NCI-H82 treated with DMSO at 0.1 percent for 48 hours (cell line): ENCODE measurements at regions not wholly inside any gene's neighbourhood (a gene's known extent, or its start where the extent isn't known, plus 50 kb on each side); places are given as distances from the start of the nearest gene placed in this dataset.

Experiments
- DNase-seq: peaks from one replicate; lab custom pipeline; 2025; ENCODE audit not compliant: unreplicated experiment; lab: John Stamatoyannopoulos, UW

DNA sequence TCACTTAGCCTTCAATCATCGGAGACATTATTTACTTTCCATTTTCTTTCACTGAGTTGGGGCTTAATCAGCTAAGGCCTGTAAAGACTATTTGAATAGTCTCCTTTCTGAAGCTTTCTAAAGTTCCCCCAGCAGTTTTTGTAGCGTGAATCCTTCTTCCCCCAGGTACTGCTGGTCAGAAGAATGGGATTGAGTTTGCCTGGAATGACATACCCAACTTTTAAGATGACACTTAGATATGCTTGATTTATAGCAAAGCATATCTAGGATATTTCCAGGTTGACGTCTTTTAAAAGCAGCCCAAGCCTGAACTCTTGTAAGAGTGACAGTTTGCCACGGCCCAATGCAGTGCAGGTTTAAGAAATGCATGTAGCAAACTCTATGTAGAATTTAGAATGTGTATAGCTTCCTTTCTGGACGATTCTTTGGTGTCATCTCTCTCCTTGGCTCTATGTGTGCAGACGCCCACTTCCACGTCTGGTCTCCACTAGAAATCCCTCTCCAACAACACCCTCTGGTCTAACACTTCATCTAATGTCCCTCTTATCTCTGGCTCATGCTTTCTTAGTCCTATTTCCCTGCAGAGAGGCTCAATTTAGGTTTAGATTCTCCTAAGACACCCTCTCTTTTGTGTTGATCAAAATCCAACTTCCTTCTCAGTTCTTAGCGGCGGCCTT, 175.0 kb upstream of the CYRIA start:
- DNase-seq = no peak

DNA sequence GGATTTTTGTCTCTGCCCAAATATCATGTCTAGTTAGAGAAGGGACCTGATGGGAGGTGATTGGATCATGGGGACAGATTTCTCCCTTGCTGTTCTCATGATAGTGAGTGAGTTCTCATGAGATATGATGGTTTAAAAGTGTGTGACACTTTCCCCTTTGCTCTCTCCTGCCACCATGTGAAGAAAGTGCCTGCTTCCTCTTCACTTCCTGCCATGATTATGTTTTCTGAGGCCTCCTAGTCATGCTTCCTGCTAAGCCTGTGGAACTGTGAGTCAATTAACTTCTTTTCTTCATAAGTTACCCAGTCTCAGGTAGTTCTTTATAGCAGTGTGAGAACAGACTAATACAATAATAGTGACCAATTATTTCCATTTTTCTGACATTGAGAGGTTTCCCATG, 167.3 kb upstream of the CYRIA start:
- no peak for DNase-seq

DNA sequence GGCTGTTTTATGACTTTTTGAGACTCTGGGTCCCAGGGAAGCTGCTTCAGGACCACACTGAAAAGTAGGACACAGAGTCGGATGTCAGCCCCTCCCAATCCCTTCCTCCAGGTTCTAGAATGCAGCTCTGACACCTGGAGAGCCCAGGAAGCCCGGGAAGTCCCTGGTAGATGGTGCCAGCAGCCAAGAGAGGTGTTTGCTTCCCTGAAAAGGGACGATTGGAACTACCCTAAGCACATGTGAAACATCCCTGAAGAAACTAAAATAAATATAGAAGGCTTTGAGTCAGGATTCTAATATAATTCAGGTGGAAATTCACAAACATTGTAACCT, 163.2 kb upstream of the CYRIA start:
- no peak for DNase-seq

DNA sequence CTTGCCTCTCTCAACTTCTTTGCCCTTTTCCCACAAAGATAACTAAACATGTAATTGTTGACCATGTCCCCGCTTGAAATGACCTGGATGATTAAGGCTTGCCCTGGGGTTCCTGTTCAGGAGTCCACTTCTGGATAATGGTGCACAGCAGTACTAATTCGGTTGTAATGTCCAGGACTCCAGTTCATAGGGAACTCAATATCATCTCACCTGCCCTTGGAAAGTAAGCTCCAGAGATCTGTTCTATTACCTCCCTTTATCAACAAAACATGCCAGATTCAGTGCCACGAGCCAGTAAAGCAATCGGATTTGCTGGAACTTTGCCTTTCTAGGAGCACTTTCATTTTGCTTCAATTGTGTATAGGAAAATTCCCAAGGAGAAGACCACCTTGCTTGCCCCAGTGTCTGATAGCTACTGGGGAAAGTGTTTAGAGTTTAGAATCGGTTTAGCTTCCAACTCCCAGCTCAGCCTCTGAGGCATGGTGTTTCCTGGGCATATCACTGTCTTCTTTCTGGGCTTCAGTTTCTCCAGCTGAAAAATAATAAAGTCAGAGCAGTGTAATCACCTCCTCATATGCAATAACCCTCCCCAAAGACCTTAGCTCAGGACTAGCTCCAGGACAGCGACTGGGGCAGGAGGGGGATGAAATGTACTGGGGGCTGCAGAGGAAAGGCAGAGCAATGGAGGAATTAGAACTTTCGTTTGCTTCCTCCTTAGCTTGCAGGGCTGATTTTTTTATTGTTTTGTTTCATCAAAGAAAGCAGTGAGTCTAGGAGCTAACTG, 162.6 kb upstream of the CYRIA start:
- DNase-seq = no peak

DNA sequence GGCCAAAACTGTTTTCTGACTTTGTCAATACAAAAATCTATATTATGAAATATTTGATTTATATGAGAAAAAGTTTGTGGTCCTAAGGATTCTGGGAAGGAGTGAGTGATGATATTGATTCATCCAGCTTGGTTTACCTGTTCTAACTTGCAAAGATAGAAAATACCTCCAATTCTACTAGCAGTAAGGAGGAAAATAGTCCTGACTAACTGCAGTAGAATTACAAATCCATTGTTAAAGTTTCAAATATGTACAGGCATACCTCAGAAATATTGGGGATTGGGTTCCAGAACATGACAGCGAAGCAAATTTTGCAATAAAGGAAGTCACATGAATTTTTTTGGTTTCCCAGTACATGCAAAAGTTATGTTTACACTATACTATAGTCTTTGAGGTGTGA, 158.8 kb upstream of the CYRIA start:
- no peak for DNase-seq

DNA sequence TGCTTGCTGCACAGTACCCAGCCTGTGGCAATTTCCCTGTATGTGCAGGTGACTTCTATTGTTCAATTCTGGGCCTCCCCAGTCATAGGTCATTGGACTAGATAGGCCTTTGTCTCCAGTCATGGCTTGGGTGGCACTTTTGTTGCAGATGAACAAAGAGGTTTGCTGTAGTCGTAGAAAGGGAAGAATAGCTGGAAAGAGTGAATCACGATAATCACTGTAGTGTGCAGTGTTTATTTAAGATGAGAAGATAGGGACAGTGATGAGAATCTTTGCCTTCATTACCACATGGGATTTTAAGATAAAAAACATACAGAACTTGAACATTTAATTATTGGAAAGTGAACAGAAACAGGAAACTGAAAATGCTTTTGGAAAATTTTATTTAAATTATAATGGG, 156.1 kb upstream of the CYRIA start:
- DNase-seq = no peak

DNA sequence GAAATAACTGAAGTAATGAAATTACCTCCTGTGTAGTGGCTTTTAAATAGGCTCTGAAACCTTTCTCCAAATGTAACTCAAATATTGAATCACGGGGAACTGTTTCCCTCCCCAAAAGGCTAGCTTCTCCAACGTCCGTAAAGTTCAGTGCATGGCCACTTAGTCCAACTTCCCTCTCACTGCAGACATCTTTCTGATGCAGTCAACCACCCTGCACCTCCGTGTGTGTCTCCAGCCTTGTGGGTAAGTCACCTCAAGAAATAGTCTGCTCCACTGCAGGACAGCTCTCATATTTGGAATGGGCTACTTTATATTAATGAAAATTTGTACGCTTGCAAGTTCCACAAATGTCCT, 152.5 kb upstream of the CYRIA start:
- DNase-seq = no peak

DNA sequence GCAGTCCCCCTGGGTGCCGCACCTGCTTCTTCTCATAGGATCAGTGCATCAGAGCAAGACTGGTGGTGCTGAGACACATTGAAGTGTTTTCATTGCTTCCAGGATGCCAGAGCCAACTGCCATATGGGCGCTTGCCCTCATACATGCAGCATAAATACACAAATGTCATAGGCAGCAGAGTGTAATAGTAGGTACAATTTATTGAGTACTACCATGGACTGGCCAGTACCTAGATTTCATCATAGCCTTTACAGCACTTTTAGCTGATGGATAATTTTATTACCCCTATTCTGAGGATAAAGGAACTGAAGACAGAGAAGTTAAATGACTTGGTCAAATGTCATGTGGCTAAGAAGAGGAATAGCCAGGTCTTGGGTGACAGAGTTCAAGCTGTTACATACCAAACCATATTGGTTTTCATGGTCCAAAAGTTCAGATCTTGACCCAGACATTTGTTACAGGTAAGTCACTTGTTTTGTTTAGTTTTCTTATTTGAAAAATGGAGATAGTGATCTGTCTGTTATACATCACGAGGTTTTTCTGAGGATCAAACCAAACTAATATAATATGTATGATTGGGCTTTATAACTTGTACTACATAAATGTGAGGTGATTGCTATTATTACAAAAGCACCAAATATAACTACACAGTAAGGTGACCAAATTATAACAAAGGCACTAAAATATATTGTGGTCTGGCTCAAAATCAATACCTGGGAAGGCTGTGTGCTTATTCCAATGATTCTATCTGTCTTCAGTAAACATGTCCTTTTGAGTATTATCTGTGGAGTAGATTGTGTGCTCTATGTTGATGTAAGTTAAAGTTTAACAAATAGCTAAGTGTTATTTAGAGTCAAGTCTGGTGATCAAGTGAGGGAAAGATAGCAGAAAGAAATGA, 151.9 kb upstream of the CYRIA start:
- DNase-seq = no peak

DNA sequence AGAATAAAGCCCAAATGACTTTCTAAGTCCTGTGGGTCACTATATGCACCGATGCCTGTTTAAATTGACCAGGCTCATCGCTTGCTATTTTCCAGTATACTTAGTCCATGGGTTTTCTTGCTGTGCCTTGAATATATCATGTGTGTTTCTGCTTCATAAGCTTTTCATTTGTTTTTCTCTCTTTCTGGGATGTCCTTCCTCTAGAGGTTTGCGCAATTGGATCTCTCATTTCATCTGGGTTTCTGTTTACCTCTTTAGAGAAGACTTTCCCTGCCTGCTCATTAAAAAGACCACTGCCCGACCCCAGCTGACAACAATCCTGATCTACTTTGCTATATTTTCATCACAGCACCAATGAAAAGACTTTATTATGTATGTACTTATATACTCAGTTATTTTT, 150.9 kb upstream of the CYRIA start:
- DNase-seq = no peak

DNA sequence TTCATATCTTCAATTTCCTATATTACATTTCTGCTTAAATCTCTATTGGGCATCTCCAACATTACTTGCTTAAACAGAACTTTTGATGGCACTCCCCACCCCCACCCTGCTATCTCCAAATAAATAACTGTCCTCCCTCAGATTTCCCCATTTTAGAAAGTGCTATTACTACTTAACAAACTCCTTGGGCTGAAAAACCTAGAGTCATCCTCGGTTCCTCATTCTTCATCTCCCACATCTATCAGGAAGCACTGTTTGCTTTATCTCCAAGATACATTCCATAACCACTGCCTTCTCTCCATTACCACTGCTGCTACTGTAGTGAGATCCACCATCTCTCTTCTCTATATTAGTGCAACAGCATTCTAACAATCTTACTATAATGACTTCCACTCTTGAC, 150.4 kb upstream of the CYRIA start:
- DNase-seq = no peak

DNA sequence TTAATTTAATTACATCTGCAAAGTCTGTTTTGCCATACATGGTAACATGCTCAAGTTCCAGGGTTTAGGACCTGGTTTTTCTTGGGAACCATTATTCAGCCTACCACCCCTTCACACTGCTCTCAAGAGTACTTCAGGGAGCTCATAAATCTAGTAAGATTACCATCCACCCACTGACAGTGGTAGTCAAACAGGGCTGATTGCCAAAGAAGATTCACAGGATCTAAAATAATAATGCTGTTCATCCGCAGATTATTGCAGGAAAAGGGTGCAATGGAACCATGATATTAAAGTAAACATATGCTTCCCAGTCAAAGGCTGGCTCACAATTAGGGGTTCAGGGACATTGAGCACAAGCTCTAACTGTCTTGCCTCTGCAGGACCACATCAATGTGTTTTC, 148.0 kb upstream of the CYRIA start:
- DNase-seq = peak; percentile 63

DNA sequence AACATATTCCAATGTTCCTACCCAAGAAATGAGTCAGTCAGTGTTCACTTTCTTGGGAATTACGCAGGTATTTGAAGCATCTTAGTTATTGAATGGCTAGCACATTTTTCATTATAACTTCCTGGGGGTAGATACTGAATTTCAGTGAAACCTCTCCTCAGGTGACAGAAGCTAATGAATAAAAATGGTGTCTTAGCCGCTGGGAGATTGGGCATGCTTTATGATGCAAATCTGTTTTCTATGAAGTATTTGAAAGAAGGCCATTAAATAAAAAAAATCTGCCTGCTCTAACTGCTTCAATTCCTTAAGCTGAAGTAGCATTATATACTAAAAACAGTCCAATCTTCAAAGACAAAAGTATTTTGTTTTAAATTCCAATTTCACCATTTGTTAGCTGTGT, 132.8 kb upstream of the CYRIA start:
- no peak for DNase-seq

DNA sequence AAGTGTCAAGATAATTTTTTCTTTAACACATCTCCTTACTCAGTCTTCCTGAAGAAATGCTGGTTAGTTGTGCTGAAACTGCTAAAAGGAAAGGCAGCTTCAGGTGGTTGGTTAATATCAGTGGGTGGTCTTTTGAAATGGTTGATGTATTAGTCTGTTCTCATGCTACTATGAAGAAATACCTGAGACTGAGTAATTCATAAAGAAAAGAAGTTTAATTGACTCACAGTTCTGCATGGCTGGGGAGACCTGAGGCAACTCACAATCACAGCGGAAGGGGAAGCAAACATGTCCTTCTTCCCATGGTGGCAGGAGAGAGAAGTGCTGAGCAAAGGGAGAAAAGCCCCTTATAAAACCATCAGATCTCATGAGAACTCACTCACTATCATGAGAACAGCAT, 125.9 kb upstream of the CYRIA start:
- no peak for DNase-seq

DNA sequence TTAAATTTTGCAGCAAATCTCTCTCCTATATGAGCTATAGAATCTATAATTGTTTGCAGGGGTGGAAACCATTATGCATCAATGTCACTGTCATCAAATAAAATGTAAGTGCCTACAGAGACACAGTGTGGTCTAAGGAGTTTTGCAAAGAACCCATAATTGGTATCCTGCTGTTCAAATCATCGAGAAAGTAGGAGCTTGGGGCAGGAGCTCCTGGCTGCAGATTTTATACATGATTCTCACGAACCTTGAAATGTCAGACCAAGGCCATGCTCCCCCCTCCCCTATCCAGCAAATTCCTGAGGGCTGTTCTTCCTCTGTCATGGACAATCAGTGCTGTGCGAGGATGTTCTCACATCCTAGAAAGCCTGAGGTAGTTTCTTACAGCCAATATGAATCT, 119.5 kb upstream of the CYRIA start:
- DNase-seq = no peak

DNA sequence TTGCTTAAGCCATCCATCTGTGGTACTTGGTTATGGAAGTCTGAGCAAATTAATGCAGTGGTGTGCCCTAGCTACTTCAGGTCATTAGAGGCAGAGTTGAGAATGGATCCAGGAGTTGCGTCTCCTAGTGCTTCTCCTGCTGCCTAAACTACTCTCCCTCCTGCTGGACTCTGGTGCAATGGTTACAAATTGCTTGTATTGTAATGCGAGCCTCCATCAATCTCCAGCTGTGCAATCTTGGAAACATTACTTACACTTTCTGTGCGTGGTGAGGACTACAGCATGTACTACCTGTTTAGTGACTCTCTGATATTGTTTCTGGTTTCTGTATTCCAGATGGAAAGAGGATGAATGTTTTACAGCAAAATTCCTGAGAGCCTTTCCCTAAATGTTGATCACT, 119.0 kb upstream of the CYRIA start:
- no peak for DNase-seq

DNA sequence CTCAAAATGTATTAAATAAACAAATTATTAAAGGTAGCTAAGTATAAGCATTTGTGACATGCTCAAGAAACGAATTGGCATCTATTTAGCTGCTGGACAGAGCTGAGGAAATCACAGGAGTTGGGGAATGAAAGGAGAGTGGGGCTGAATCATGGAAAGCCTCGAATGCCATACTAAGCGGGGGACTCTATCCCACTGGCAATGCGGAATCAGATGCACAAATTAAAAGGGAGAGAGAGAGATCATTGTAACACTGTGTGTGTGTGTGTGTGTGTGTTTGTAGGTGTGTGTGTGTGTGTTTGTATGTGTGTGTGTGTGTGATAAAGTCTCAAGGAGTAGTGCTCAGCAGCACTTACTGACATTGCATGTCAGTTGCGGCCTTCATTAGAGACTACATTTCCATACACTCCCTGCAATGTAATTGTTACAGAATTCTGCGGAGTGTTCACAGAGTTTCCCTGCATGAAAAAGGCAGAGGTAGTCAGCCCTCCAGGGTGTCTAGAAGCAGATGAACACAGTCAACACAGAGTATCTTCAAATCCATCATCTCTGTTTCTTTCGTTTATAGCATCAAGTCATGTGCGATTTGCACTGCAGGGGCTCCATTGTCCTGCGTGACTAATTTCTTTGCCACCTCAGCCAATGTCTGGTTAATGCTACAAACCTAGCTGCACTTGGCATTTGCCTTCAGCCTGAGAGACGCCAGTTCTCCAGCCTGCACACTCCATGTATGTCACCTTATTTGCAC, 111.7 kb upstream of the CYRIA start:
- no peak for DNase-seq

DNA sequence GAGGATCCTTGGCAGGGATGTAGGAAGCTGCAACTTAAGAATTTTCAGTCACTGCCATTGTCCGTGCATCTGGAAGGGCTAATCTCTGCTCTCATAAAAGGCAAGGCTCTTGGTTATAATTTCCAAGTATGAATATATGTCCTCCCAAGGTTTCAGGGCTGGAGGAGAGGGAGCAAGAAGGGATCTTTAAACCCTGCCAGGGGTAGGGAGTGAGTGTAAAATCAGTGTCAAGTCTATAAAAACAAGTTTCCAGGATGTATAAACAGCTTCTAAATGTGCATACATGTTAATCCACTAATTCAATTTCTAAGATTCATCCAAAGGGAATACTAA, 110.2 kb upstream of the CYRIA start:
- no peak for DNase-seq

DNA sequence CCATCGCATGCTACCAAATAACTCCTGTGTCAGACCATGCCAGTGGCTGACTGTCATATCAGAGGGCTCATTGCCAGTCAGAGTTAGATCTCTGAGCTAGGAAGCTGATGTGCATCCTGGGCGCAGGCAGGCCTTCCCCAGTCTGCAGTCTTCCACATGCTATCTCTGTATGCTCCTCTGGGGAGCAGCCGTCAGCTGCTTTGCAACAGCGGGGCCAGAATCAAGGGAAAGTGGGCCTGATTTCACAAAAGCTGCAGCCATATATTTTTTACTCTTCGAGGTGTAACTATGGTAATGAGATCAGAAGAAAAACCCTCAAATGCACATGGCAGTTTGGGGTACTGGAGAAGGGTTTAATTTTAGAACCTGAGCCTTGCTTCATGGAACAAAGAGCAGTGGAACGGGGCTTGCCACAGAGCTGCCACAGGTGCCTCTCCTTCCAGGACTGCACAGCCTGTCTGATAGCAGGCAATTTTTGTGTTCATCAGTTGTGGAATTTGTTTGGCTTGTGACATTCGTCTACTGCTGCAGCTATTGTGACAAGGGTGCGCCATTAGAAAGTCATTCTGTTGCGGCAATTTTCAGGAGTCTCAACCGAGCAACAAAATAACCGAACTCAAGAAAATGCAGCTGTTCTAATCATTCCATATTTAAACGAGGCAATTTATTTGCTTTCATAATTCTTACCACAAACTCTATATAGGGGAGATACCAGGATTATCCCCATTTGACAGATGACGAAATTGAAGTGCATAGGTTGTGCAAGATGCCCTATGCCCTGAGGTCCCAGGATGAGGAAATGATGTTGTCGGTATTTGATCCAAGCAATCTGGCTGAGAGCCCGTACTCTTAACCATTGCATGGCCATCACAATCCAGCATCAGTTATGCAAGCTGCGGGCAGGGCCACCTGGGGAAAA, 109.6 kb upstream of the CYRIA start:
- no peak for DNase-seq

DNA sequence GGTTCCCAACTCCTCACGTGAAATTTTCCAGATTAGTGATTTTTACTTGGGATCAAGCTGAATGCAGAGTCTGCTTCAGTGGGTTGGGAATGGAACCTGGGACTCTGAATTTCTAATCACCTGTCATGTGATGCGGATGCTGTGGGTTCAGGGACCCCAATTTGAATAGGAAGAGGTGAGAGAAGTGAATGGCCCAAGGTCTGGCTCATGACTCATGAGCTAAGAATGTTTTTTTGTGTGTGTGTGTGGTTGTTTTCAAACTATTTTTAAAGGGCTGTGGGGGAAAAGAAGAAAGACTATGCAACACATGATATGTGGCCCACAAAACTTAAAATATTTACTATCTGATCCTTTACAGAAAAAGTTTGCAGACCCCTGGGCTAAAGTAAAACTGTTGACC, 108.5 kb upstream of the CYRIA start:
- no peak for DNase-seq

DNA sequence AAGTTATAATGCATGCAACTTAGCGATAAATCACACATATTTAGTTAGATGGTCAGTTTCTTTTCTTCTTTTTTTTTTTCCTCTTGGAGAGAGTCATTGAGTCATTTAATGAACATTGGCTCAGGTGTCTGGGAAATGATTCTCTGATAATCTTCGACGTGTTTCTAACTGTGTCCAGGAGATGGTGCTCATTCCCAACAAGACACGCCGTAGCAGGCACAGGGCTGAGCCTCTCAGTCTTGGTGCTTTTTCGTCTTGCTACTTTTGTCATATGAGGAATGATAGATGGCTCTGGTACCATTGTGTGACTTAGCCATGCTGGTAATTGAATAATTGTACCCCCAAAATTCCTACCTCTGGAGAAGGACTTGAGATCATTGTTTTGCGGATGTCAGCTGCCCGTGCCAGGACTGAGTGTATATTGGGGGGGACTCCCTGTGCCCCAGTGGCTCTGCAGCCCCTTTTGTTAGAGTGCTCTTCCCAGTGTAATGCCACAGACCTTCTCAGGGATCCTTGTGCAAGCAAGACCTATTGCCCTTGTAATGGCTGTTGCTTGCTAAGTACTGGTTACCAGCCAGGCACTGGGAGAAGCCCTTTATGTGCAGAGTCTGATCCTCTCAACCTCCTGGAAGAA, 107.6 kb upstream of the CYRIA start:
- DNase-seq = peak; percentile 48
